DMS114 treated with DMSO at 0.1 percent for 48 hours (cell line): ENCODE measurements at regions not wholly inside any gene's neighbourhood (a gene's known extent, or its start where the extent isn't known, plus 50 kb on each side); places are given as distances from the start of the nearest gene placed in this dataset.
"Not testable (repeated sequence)": the region's sequence is repeated elsewhere in the genome, so short reads cannot be mapped to it uniquely, and the experiment has no call there.

ENCODE experiments used
- DNase-seq: peaks from one replicate; lab custom pipeline; 2025; ENCODE audit not compliant: unreplicated experiment; lab: John Stamatoyannopoulos, UW

DNA sequence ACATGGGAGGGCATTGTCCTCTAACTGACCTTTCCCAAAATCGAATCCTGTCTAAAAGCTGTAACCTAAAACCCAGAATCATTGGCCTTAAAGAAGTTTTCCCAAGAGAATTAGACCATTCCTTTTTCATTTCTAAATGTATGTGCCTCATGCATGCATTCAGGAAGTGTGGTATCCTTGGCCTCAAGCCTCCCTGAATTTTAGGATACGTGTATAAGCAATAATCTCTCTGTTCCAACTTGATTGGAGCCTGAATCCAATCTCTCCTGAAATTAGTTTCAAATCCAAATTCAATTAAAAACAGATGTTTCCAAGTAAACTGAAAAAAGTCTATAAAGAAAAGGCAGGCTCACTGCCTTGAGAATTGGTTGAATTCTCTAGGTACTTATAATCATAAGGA, 86.0 kb upstream of the VEPH1 start:
- DNase-seq = no peak

DNA sequence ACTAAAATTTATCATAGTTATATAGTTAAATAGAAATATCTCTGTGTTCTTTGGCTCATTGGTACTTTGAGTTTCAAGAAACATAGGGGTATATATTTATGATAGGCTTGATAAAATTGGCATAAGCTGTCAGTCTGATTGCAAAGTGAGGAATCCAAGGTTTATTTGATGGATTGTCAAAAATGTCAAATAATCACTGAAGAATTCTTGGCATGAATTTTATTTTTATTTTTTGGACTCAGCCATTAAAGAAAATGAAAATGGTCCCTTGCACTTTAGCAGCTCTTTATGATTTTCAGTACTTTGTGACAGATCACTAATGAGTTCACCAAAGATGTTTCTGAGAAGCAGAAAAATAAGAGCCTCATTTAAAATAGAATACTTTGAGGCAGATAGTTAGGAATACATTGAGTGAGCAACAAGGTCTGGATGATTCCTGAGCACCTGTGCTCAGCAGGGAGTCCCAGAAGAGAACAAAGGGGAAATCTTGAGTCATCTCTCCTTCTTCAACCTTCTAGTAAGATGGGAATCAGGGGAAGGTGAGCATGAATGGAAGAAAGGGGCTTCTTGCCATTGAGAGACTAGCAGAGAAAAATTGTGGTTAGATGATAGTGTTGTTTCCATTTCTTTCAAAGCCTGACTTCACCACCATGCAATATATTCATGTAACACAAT, 85.3 kb upstream of the VEPH1 start:
- no peak for DNase-seq

DNA sequence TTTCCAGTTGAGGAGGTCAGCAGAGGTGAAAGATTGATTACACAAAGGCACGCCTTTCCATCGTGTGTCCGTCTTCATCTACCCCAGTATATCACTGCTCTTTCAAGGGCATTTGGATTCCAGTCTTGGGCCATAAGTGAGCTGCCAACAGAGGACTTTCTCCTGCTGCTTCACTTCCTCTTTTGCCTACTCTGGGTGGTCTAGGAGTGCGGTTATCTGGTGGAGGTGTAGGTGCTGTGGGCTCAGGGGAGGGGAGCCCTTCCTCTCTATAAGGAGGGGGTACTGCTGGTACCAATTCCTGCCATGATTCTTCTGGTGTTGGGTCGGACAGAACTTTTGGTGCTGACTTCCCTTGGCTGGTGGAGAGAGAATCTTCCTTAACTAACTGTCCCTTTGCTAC, 83.1 kb upstream of the VEPH1 start:
- DNase-seq = no peak

DNA sequence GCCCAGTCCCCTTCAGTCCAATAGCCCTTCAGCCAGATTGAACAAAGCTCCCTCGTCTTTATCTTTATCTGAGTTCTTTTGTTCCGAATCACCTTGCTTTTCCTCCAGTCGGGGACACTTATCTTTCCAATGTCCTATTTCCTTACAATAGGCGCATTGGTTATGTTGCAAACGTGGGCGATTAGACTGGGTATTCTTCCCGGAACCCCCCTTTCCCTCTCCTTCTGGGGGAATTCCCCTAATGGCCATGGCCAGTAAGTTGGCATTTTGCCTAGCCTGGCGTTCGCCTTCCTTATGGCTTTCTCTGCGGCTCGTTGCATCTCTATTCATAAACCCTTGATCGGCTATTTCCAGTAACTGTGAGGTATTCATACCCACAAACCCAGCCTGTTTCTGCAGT, 82.2 kb upstream of the VEPH1 start:
- DNase-seq = no peak

DNA sequence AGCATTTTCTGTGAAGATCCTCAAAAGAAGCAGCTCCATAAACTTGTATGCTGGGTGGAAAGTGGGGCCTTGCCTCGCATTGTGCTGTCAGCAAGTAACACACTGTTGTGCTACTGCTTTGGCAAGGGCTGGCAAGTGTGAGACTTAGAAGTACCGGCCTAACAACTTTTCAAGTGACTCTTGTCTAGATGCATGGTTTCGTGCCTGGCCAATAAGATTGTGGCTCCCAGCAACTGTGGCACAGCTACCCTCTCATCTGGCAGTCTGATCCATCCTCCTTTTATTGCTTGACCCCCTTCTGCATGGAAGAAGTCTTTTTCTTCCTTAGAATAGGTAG, 79.4 kb upstream of the VEPH1 start:
- no peak for DNase-seq

DNA sequence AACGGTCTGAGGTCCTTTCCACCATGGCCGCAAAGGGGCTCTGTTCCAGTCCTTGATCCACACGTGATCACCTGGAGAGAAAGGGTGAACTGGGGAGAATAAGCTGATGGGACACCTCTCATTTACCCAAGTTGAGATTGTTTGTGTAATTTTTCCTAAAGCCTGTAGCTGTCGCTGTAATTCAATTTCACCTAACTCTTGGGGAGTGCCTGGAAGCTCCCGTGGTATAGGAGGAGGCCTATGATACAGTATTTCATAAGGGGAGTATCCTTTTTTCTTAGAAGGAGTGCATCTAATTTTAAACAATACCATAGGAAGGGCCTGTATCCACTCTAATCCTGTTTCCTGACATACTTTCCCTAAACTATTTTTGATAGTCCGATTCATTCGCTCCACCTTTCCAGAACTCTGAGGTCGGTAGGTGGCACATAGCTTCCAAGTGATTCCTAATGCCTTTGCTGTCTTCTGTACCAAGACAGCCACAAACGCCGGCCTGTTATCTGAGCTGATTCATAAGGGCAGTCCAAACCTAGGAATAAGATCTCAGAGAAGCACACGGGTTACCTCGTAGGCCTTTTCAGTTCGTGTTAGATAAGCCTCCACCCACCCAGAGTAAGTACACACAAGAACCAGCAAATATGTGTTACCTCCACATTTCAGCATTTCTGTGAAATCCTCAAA, 78.9 kb upstream of the VEPH1 start:
- not testable (repeated sequence) for DNase-seq

DNA sequence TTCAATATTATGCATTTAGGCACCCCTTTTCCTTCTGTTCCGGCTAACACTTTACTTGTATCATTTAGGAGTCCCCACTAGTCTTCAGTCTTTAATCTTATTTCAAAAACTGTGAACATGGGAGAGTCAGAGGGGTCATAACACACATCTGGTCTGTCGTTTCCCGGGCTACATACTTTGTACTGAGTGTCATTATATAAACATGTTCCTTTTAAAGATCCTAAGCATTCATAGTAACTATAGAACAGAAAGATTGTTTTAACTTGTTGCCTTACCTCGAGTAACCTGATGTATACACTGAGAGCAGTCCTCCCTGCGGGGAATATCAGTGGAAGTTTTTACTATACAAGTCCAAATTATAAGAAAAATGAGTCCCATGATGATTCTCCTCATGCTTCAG, 78.2 kb upstream of the VEPH1 start:
- DNase-seq = no peak

DNA sequence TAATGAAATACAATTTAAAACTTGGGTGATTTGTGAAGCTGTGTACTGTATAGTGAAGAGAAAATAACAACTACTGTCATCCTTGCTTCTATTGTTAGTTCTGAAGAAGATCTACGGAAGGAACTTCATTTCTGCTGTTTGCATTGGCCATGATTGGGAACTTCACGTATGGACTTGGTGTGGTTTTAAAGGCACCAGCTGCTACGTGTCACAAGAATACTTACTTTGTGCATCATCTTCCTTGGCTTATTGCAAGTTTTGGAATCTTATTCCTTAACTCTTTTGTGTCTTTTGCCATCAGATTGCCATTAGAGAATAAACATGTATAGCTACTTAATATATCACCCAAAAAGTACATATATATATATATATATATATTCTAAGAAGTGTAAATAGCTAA, 75.0 kb upstream of the VEPH1 start:
- DNase-seq = no peak

DNA sequence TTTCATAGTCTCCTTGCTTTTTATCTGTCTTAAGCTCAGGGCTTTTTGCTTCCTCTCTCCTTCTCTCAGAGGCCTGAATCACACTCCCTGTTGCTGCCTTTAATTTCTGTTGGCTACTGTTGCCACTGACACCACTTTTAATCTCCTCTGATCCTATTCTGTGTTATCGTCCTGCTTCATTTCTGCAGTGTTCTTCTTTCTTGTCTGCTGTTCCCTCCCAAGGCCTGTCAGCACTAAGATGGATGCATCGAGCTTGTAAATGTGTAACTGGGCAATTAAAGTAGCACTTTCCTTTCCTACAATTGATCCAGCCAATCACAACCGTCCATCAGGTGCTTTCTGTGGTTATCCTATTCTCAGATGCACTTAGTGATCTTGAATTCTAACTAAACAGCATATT, 71.3 kb upstream of the VEPH1 start:
- no peak for DNase-seq

DNA sequence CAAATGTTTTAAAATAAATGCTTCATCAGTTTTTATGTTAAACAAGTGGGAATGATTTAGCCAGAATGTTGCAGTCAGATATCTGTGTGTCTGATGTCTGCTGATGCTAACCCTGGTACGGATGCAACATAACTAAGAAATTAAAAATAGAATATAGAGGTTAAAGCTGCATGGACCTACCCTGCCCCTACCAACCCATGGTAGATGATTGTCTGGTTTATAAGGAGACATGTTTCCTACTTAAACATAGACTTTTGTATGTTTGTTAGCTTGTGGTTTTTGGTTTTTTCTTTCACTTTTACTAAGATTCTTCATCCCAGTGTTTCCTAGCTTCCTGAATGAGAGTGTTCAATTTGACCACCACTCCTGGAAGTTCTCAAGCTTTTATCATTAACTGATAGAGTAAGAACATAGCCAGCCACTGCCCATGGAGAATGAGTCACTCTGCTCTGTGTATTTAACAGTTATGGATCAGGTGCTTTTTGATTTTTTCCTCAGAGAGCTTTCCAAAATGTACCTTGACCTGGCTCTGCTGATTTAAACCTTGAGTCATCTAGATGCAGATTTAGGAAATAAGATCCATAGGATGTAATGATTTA, 70.7 kb upstream of the VEPH1 start:
- no peak for DNase-seq

DNA sequence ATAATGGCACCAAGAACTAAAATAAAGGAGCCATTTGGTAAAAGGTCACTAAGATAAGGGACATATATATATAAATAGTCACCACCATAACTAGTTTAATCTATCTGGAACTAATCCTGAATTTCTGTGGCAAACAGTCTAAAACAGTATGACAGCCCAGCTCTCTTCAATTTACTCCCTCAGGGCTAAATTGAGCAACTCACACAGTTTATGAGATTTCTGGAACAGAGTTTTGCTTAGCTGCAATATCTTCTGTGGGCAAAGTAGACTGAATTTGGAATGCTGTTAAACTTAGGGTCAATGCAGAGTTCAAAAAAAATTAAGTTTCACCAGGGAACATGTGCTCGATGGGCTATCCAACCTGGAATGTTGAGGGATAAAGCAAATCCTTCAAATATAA, 70.1 kb upstream of the VEPH1 start:
- no peak for DNase-seq

DNA sequence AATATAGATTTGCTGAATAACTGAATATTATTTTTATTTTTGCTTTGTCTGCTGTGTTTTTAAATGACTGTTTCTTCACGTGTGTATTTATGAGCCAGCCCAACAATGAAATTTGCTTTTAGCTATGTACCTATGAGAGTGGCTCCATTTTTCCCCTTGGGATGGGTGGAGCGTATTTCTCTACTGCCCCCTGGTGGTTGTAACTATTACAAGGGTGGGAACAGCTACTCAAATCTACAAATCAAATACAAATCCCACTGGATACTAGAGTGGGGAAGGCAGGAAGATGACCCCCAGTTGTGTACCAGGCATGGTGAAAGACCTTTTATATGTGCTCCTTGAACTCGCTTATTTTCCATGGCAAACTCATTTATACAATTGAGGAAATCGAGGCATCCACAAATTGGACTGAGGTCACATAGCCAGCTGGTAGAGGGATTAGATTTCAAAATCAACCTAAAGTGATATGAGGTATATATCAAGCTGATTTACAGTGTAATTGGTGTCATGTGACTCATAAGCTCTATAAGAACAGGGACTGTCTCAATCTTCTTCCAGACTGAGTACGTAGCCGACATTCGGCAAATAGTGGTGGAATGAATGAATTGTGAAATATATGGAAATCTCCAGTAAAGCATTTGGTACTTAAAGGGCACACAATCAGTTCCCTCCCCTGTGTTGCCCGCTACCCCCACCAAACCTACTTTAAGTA, 69.5 kb upstream of the VEPH1 start:
- DNase-seq = peak; percentile 25

DNA sequence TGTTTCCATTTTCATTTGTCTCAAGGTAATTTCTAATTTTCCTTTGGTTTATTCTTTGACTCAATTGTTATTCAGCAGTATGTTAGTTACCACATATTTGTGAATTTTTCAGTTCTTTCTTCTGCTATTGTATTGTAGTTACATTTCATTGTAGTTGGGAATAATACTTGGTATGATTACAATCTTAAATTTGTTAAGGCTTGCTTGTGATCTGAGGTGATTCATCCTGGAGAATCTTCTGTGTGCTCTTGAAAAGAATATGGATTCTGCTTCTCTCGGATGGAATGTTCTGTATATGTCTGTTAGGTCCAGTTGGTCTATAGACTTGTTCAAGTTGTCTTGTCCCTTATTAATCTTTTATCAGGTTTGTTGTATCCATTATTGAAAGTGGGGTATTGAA, 63.4 kb upstream of the VEPH1 start:
- no peak for DNase-seq

DNA sequence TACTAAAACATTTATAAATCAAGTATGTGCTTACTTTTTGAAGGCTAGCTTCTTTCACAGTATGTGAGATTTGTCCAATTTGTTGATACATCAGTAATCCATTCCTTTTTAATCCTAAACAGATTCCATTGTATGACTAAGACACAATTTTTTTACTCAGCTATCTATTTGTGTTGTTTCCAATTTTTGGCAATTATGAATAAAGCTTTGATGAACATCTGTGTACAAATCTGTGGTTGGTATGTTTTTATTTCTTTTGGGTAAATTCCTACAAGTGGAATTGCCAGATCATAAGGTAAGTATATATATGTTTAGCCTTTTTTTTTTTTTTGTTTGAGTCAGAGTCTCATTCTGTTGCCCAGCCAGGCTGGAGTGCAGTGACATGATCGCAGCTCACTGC, 56.2 kb upstream of the VEPH1 start:
- no peak for DNase-seq
